ENCODE measurements at regions not wholly inside any gene's neighbourhood (a gene's known extent, or its start where the extent isn't known, plus 50 kb on each side); places are given as distances from the start of the nearest gene placed in this dataset.

- TF ChIP-seq CTCF (conservative IDR thresholded peaks at IDR 0.05 in 1 of 2, IDR thresholded peaks at IDR 0.05 in 1 of 2; ENCODE audit: extremely low read depth in 1 of 2, insufficient read depth in 1 of 2, low read depth in 1 of 2, low read length in 2 of 2) (no peak), EZH2 (IDR thresholded peaks at IDR 0.05; ENCODE audit: borderline replicate concordance, low read length) (no peak)
Measured at GRCh38 chr7:25807086-25807611, 344.8 kb upstream of the NFE2L3 start.
